ENCODE measurements at regions not wholly inside any gene's neighbourhood (a gene's known extent, or its start where the extent isn't known, plus 50 kb on each side); places are given as distances from the start of the nearest gene placed in this dataset.

DNA sequence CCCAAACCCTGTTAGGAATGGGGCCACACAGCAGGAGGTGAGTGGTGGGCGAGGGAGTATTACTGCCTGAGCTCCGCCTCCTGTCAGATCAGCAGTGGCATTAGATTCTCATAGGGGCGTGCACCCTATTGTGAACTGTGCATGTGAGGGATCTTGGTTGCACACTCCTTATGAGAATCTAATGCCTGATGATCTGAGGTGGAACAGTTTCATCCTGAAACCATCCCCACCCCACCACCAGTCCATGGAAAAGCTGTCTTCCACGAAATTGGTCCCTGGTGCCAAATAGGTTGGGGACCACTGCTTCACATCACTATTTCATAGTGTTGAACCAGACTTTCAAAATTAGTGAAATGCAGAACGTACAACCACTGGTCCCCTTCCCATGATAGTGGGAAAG, 57.9 kb upstream of the BICD1 start:
- TF ChIP-seq, protein P1, sequence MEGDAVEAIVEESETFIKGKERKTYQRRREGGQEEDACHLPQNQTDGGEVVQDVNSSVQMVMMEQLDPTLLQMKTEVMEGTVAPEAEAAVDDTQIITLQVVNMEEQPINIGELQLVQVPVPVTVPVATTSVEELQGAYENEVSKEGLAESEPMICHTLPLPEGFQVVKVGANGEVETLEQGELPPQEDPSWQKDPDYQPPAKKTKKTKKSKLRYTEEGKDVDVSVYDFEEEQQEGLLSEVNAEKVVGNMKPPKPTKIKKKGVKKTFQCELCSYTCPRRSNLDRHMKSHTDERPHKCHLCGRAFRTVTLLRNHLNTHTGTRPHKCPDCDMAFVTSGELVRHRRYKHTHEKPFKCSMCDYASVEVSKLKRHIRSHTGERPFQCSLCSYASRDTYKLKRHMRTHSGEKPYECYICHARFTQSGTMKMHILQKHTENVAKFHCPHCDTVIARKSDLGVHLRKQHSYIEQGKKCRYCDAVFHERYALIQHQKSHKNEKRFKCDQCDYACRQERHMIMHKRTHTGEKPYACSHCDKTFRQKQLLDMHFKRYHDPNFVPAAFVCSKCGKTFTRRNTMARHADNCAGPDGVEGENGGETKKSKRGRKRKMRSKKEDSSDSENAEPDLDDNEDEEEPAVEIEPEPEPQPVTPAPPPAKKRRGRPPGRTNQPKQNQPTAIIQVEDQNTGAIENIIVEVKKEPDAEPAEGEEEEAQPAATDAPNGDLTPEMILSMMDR (IDR thresholded peaks at IDR 0.05; ENCODE audit: borderline replicate concordance, extremely low read depth, low read length, poor library complexity, severe bottlenecking) = no peak
- no peak for TF ChIP-seq EZH2 (IDR thresholded peaks at IDR 0.05; ENCODE audit: borderline replicate concordance, low read depth, low read length, severe bottlenecking)
